IMR-90 (cell line): ENCODE measurements at regions not wholly inside any gene's neighbourhood (a gene's known extent, or its start where the extent isn't known, plus 50 kb on each side); places are given as distances from the start of the nearest gene placed in this dataset.

Experiments used
- ATAC-seq: fragments of 200-7000 bp; cut with Tn5 transposase; 2 replicates; pipeline ENCODE4 v1.9.1; 2020; ENCODE audit warnings: low read depth, mild to moderate bottlenecking, moderate library complexity
- BruUV-seq: library from RNA; stranded (reverse); fragments of 400-500 nt; replicated peaks from 2 replicates; lab custom pipeline; 2021; lab: Mats Ljungman, UMichigan
- CTCF ChIA-PET: fragments of 300-600 bp; formaldehyde crosslinking; extraction: SDS; loops from one replicate; lab custom pipeline; 2021; ENCODE audit warnings: antibody characterized with exemption; lab: Yijun Ruan, JAX
- POLR2A ChIA-PET: fragments of 300-600 bp; sonication (Branson Sonifier 250); formaldehyde crosslinking; loops from one replicate; lab custom pipeline; 2022; ENCODE audit warnings: antibody characterized with exemption; ENCODE audit not compliant: unreplicated experiment; lab: Charles Lee
- DNase-seq: peaks from one replicate; pipeline ENCODE4 v3.0.0; 2013
- H2AFZ ChIP-seq: replicated peaks from 2 replicates; pipeline ENCODE3; 2013; ENCODE audit warnings: low read length, mild to moderate bottlenecking; ENCODE audit not compliant: poor library complexity
- H2AK5ac ChIP-seq: 2 replicates; pipeline ENCODE4 v1.6.1; 2013; ENCODE audit warnings: low read depth, low read length, inconsistent platforms
- H2AK9ac ChIP-seq: replicated peaks from 2 replicates; pipeline ENCODE3; 2013; ENCODE audit warnings: mild to moderate bottlenecking, low read depth, low read length, moderate library complexity; ENCODE audit not compliant: poor library complexity
- H2BK120ac ChIP-seq: 2 replicates; pipeline ENCODE4 v1.6.1; 2013; ENCODE audit warnings: low read depth, low read length, inconsistent platforms
- H2BK15ac ChIP-seq: 3 replicates; pipeline ENCODE4 v1.6.1; 2013; ENCODE audit warnings: low read depth, low read length, inconsistent platforms
- H2BK20ac ChIP-seq: 2 replicates; pipeline ENCODE4 v1.6.1; 2013; ENCODE audit warnings: low read depth, mild to moderate bottlenecking, inconsistent platforms, low read length, moderate library complexity
- H2BK5ac ChIP-seq: 2 replicates; pipeline ENCODE4 v1.6.1; 2013; ENCODE audit warnings: mild to moderate bottlenecking, low read depth, low read length, inconsistent platforms; ENCODE audit not compliant: poor library complexity, severe bottlenecking
- H3K14ac ChIP-seq: replicated peaks from 2 replicates; pipeline ENCODE4 v1.6.1; 2013; ENCODE audit warnings: low read depth, low read length, inconsistent platforms
- H3K18ac ChIP-seq: 2 replicates; pipeline ENCODE4 v1.6.1; 2013; ENCODE audit warnings: low read depth, low read length, control low read depth
- H3K23ac ChIP-seq: 2 replicates; pipeline ENCODE4 v1.6.1; 2013; ENCODE audit warnings: low read depth, low read length, inconsistent platforms
- H3K27ac ChIP-seq: 2 replicates; pipeline ENCODE4 v1.5.1; 2013; ENCODE audit warnings: mild to moderate bottlenecking, control low read depth, low read length; ENCODE audit not compliant: insufficient read depth
- H3K27me3 ChIP-seq: 2 replicates; pipeline ENCODE4 v1.6.1; 2013; ENCODE audit warnings: low read length; ENCODE audit not compliant: control insufficient read depth, insufficient read depth
- H3K36me3 ChIP-seq: 2 replicates; pipeline ENCODE4 v1.6.1; 2013; ENCODE audit warnings: low read length, mixed read lengths; ENCODE audit not compliant: control insufficient read depth, insufficient read depth
- H3K4ac ChIP-seq: 2 replicates; pipeline ENCODE4 v1.6.1; 2013; ENCODE audit warnings: low read depth, low read length, inconsistent platforms
- H3K4me1 ChIP-seq: 2 replicates; pipeline ENCODE4 v1.6.1; 2013; ENCODE audit warnings: low read length, mixed read lengths; ENCODE audit not compliant: control insufficient read depth, insufficient read depth
- H3K4me2 ChIP-seq: 2 replicates; pipeline ENCODE4 v1.6.1; 2013; ENCODE audit warnings: low read depth, mild to moderate bottlenecking, control low read depth, low read length, moderate library complexity
- H3K4me3 ChIP-seq: 2 replicates; pipeline ENCODE4 v1.5.1; 2013; ENCODE audit warnings: low read depth, mild to moderate bottlenecking, control low read depth, low read length, moderate library complexity; ENCODE audit not compliant: insufficient read depth
- H3K56ac ChIP-seq: 2 replicates; pipeline ENCODE4 v1.6.1; 2013; ENCODE audit warnings: low read length, inconsistent platforms; ENCODE audit not compliant: insufficient read depth; ENCODE audit errors: extremely low read depth
- H3K79me1 ChIP-seq, 2 experiments: 2 replicates each; pipeline ENCODE4 v1.6.1; 2013; ENCODE audit warnings: low read length in 2 of 2, inconsistent platforms in 1 of 2, low read depth in 1 of 2
- H3K9ac ChIP-seq: 2 replicates; pipeline ENCODE4 v1.6.1; 2013; ENCODE audit warnings: low read depth, low read length, control low read depth
- H3K9me1 ChIP-seq: 2 replicates; pipeline ENCODE4 v1.6.1; 2013; ENCODE audit warnings: low read length, inconsistent platforms; ENCODE audit not compliant: insufficient read depth
- H3K9me3 ChIP-seq: 2 replicates; pipeline ENCODE4 v1.6.1; 2013; ENCODE audit warnings: low read length; ENCODE audit not compliant: control insufficient read depth, insufficient read depth
- H4K20me1 ChIP-seq: 2 replicates; pipeline ENCODE4 v1.6.1; 2013; ENCODE audit warnings: low read length, inconsistent platforms; ENCODE audit not compliant: insufficient read depth
- H4K5ac ChIP-seq: 2 replicates; pipeline ENCODE4 v1.6.1; 2013; ENCODE audit warnings: mild to moderate bottlenecking, low read depth, low read length, control low read depth
- H4K8ac ChIP-seq, 2 experiments: 2 replicates each; pipeline ENCODE4 v1.6.1; 2013; ENCODE audit warnings: low read depth in 2 of 2, low read length in 2 of 2, control low read depth in 1 of 2, inconsistent platforms in 1 of 2
- H4K91ac ChIP-seq: 2 replicates; pipeline ENCODE4 v1.6.1; 2013; ENCODE audit warnings: low read depth, low read length, inconsistent platforms; ENCODE audit not compliant: insufficient read depth
- NFE2L2 ChIP-seq: fragments of 150-350 bp; IDR thresholded peaks from 2 replicates; pipeline ENCODE4 v1.6.1; 2016; ENCODE audit warnings: low read depth, mild to moderate bottlenecking, low read length
- POLR2A ChIP-seq: IDR thresholded peaks from 2 replicates; pipeline ENCODE4 v1.6.1; 2012; ENCODE audit warnings: mild to moderate bottlenecking, low read depth, low read length
- WGBS, 2 experiments: methylation state at CpG; one replicate each; pipeline versions ENCODE4 v1.1.5 to v1.1.7; 2013; ENCODE audit warnings: missing lambda C conversion rate in 2 of 2; ENCODE audit not compliant: insufficient read length in 1 of 2; ENCODE audit errors: extremely low coverage in 2 of 2; 5-methylcytosine and 5-hydroxymethylcytosine counted together
- dilution Hi-C: fragments of 300-500 bp; cut with HindIII; formaldehyde crosslinking; loops from one replicate; pipeline ENCODE4 v1.14.3; 2018; ENCODE audit warnings: low sequenced_read_pairs; ENCODE audit not compliant: unreplicated experiment
- in situ Hi-C: fragments of 300-500 bp; cut with MboI; formaldehyde crosslinking; loops from 3 replicates; pipeline ENCODE4 v1.14.3; 2019; ENCODE audit warnings: low sequenced_read_pairs, inconsistent platforms, mixed read lengths
- intact Hi-C: fragments of 100-400 bp; cut with micrococcal nuclease; formaldehyde crosslinking; loops from 2 replicates; pipeline ENCODE4 v1.10.0; 2022

- no peak overlapping the region for H3K4me3 ChIP-seq
- POLR2A ChIA-PET = no interaction called here
- WGBS, 2 experiments = no CpG with 5 or more reads among the region's 1 CpG
Measured at GRCh38 chr3:180280555-180280954, 243.8 kb upstream of the PEX5L start.

More at GRCh38 chr3:180280555-180280954, 243.8 kb upstream of the PEX5L start:
- no TSS peak for BruUV-seq
- Histone ChIP-seq H4K20me1 (no peaks in the 10 kb centered on the region), H2AFZ (no peak overlapping the region), H3K9me1 (no peaks in the 10 kb centered on the region), H3K4me2 (no peak overlapping the region), H3K18ac (no peak overlapping the region), H3K4me1 (no peaks in the 10 kb centered on the region), H3K4ac (no peak overlapping the region), H4K91ac (no peak overlapping the region), H2BK120ac (no peak overlapping the region), H2BK5ac (no peak overlapping the region), H2AK9ac (no peak overlapping the region), H3K56ac (no peak overlapping the region), H2BK20ac (no peak overlapping the region), H4K8ac (no peak overlapping the region), H2BK15ac (no peak overlapping the region), H3K36me3 (no peaks in the 10 kb centered on the region), H4K5ac (no peak overlapping the region), H3K79me1 (no peaks in the 10 kb centered on the region), H3K9me3 (peaks cover 2% of the 10 kb centered on the region; the same call in 1 of the 2 replicates), H2AK5ac (no peak overlapping the region), H3K14ac (no peak overlapping the region), H3K27me3 (no peaks in the 10 kb centered on the region), H3K27ac (no peak overlapping the region), H3K9ac (no peak overlapping the region), H3K23ac (no peak overlapping the region)
- intact Hi-C loops (no loop called here), in situ Hi-C loops (no loop called here), dilution Hi-C loops (no loop called here)
- peak; percentile 74 for DNase-seq
- TF ChIP-seq NFE2L2 = peak; percentile 37; the same call in 1 of the 2 replicates
- no peak for TF ChIP-seq POLR2A
- peak; percentile 11; the same call in 1 of the 2 replicates for ATAC-seq
- CTCF ChIA-PET = no interaction called here
